ENCODE measurements at regions not wholly inside any gene's neighbourhood (a gene's known extent, or its start where the extent isn't known, plus 50 kb on each side); places are given as distances from the start of the nearest gene placed in this dataset.

DNA sequence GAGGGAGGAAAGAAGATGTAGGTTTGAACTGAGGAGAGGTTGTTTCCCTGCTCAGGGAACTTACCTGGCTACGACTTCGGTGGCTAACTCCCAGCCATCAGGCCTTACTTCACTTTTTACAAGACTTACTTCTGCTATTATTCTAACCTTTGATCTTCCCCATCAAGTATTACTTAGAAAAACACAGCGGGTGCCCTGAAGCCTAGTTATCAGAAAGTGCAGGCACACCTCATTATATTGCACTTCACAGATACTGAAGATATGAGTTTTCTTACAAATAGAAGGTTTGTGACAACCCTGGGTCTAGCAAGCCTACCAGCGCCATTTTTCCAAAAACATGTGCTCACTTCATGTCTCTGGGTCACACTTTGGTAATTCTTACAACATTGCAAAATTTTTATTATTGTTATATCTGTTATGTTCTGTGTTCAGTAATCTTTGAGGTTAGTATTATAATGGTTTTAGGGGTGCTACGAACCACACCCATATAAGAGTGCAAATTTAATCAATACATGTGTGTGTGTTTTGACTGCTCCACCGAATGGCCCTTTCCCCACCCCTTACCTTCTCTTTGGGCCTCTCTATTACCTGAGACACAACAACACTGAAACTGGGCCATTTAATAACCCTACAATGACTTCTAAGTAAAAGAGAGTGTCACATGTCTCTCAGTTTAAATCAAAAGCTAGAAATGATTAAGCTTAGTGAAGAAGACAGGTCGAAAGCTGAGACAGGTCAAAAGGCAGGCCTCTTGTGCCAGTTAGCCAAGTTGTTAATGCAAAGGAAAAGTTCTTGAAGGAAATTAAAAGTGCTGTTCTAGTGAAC is 2102.7 kb upstream of the WWC1 start:
- no peaks in the 10 kb centered on the region for H3K9me3 ChIP-seq
- TF ChIP-seq, protein P1, sequence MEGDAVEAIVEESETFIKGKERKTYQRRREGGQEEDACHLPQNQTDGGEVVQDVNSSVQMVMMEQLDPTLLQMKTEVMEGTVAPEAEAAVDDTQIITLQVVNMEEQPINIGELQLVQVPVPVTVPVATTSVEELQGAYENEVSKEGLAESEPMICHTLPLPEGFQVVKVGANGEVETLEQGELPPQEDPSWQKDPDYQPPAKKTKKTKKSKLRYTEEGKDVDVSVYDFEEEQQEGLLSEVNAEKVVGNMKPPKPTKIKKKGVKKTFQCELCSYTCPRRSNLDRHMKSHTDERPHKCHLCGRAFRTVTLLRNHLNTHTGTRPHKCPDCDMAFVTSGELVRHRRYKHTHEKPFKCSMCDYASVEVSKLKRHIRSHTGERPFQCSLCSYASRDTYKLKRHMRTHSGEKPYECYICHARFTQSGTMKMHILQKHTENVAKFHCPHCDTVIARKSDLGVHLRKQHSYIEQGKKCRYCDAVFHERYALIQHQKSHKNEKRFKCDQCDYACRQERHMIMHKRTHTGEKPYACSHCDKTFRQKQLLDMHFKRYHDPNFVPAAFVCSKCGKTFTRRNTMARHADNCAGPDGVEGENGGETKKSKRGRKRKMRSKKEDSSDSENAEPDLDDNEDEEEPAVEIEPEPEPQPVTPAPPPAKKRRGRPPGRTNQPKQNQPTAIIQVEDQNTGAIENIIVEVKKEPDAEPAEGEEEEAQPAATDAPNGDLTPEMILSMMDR (IDR thresholded peaks at IDR 0.05), result no peak
- H3K4me1 ChIP-seq, result no peaks in the 10 kb centered on the region
- WGBS, 2 donors, result 67 to 77% methylated on average over 7 of the region's 7 CpGs
- FAIRE-seq, result no peak
- intact Hi-C loops (cut with DNase I), result no loop called here
- no peak overlapping the region for H3K4me3 ChIP-seq
- no peak overlapping the region for H3K27ac ChIP-seq
- ATAC-seq, result no peak
- DNase-seq, result no peak
- no peaks in the 10 kb centered on the region for H3K36me3 ChIP-seq
- H3K27me3 ChIP-seq, result no peaks in the 10 kb centered on the region

DNA sequence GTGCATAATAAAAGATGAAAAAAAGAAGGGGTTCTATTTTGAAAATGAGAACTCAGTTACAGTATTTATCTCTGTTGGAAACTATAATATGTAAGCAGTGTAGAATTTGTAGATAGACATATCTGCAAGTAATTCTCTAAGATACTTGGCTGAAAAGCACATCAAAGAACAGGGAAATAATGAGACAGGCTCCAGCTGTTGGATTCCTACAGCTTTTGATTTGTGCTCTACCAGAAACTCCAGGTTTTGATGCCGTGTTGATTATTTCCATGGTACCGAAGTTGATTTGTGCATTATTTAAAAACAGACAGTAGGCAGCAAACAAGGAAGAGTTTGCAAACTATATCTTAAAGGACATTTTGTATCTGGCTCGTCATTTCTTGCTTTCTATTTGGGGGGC is 2098.7 kb upstream of the WWC1 start:
- no peaks in the 10 kb centered on the region for H3K9me3 ChIP-seq
- H3K4me1 ChIP-seq, result no peaks in the 10 kb centered on the region
- FAIRE-seq, result no peak
- whole genome bisulfite sequencing, 2 donors, result 31 to 39% methylated on average over 3 of the region's 3 CpGs
- H3K4me3 ChIP-seq, result no peak overlapping the region
- intact Hi-C loops (cut with DNase I), result no loop called here
- no peak overlapping the region for H3K27ac ChIP-seq
- no peaks in the 10 kb centered on the region for H3K36me3 ChIP-seq
- no peak for DNase-seq
- TF ChIP-seq, protein P1 (IDR thresholded peaks at IDR 0.05), result no peak
- ATAC-seq, result no peak
- no peaks in the 10 kb centered on the region for H3K27me3 ChIP-seq

DNA sequence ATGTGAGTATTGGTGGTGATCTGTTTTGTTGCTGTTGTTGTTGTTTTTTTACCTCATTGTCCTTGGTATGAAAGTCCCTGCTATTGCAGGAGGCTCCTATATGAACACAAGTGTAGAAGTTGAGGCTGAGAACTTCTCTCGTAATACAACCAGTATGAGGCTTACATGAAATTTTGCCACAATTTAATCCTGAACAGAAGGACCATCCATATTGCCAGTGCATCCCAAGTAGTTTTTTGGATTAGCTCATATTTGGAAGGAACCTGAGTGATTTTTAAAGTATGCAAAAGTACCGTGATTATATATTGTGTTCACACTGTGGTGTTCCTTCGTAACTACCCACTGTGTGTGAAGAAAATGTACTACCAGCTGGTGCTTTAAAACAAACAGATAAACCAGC is 2095.5 kb upstream of the WWC1 start:
- ATAC-seq, result no peak
- TF ChIP-seq, protein P1 (IDR thresholded peaks at IDR 0.05), result no peak
- 85 to 86% methylated on average over 3 of the region's 3 CpGs for WGBS, 2 donors

DNA sequence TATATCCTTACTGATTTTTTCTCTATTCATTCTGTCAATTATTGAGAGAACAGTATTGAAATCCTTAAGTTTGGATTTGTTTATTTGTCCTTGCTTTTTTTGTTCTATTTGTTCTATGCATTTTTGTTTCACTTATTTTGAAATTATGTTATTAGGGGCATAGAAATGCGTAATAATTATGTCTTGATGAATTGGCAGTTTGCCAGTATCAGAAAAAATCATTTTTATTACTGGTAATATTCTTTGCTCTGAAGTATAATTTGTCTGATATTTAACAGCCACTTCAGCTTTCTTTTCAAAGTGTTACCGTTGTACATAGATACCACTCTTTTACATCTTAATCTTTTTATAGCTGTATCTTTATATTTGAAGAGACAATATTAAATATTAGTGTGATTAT is 2090.9 kb upstream of the WWC1 start:
- intact Hi-C loops (cut with DNase I), result no loop called here

More for the DNA sequence above, 2095.5 kb upstream of the WWC1 start:
- no peak for FAIRE-seq
- Histone ChIP-seq H3K36me3 (no peaks in the 10 kb centered on the region), H3K9me3 (no peaks in the 10 kb centered on the region), H3K4me3 (no peak overlapping the region), H3K27me3 (no peaks in the 10 kb centered on the region), H3K4me1 (no peaks in the 10 kb centered on the region), H3K27ac (no peak overlapping the region)
- no peak for DNase-seq
- intact Hi-C loops (cut with DNase I), result no loop called here

GRCh38 chr5:166211640-166212039 is 2079.8 kb upstream of the WWC1 start:
- Histone ChIP-seq H3K36me3 (no peaks in the 10 kb centered on the region), H3K4me3 (no peak overlapping the region), H3K4me1 (no peaks in the 10 kb centered on the region), H3K27ac (no peak overlapping the region), H3K9me3 (no peaks in the 10 kb centered on the region), H3K27me3 (no peaks in the 10 kb centered on the region)
- WGBS, 2 donors, result 71 to 81% methylated on average over 3 of the region's 3 CpGs
- no peak for DNase-seq
- intact Hi-C loops (cut with DNase I), result no loop called here
- FAIRE-seq, result no peak
- TF ChIP-seq, protein P1 (IDR thresholded peaks at IDR 0.05), result no peak
- ATAC-seq, result no peak

More for the DNA sequence above, 2090.9 kb upstream of the WWC1 start:
- no peak for DNase-seq
- no peak overlapping the region for H3K27ac ChIP-seq
- no peaks in the 10 kb centered on the region for H3K36me3 ChIP-seq
- no peaks in the 10 kb centered on the region for H3K4me1 ChIP-seq
- H3K4me3 ChIP-seq, result no peak overlapping the region
- no peaks in the 10 kb centered on the region for H3K9me3 ChIP-seq
- no peak for ATAC-seq
- FAIRE-seq, result no peak
- WGBS, 2 donors, result 76 to 77% methylated on average over 2 of the region's 2 CpGs
- TF ChIP-seq, protein P1 (IDR thresholded peaks at IDR 0.05), result no peak
- H3K27me3 ChIP-seq, result no peaks in the 10 kb centered on the region

All from pancreas (tissue), 10 donors.